Neural cell (in vitro differentiated cells): ENCODE measurements at regions not wholly inside any gene's neighbourhood (a gene's known extent, or its start where the extent isn't known, plus 50 kb on each side); places are given as distances from the start of the nearest gene placed in this dataset.

Experiments
- H2AFZ ChIP-seq: fragments of 200-600, 300-800 bp; sonication (generic), shearing (Covaris generic); 2 replicates; pipeline ENCODE4 v1.6.0; 2014; ENCODE audit warnings: low read depth, mild to moderate bottlenecking, antibody characterized with exemption, low read length, moderate library complexity
- H3F3A ChIP-seq: fragments of 200-600 bp; shearing (Covaris generic); 2 replicates; pipeline ENCODE4 v1.6.1; 2016; ENCODE audit warnings: mild to moderate bottlenecking, moderate library complexity, mixed read lengths, antibody characterized with exemption, low read length; ENCODE audit not compliant: insufficient read depth, poor library complexity, severe bottlenecking
- H3K27ac ChIP-seq: fragments of 200-600, 300-800 bp; sonication (generic), shearing (Covaris generic); 2 replicates; pipeline ENCODE4 v1.5.1; 2014; ENCODE audit warnings: mild to moderate bottlenecking, low read length, moderate library complexity
- H3K27me3 ChIP-seq: fragments of 300-800, 200-600 bp; sonication (generic), shearing (Covaris generic); 2 replicates; pipeline ENCODE4 v1.6.0; 2014; ENCODE audit warnings: mild to moderate bottlenecking, low read depth, low read length, moderate library complexity; ENCODE audit not compliant: insufficient read depth
- H3K36me3 ChIP-seq: fragments of 300-800, 200-600 bp; sonication (generic), shearing (Covaris generic); 2 replicates; pipeline ENCODE4 v1.5.1; 2014; ENCODE audit warnings: mild to moderate bottlenecking, antibody characterized with exemption, low read length, moderate library complexity; ENCODE audit not compliant: insufficient read depth
- H3K4me2 ChIP-seq: fragments of 300-800, 200-600 bp; sonication (generic), shearing (Covaris generic); 2 replicates; pipeline ENCODE4 v1.6.0; 2014; ENCODE audit warnings: mild to moderate bottlenecking, low read length
- H3K4me3 ChIP-seq: fragments of 300-800, 200-600 bp; sonication (generic), shearing (Covaris generic); 2 replicates; pipeline ENCODE4 v1.5.1; 2014; ENCODE audit warnings: mild to moderate bottlenecking, low read length, moderate library complexity
- H3K79me2 ChIP-seq: fragments of 200-600 bp; shearing (Covaris generic); replicated peaks from 2 replicates; pipeline ENCODE4 v1.6.0; 2014; ENCODE audit warnings: mild to moderate bottlenecking, low read length, moderate library complexity; ENCODE audit not compliant: insufficient read depth
- H3K9ac ChIP-seq: fragments of 300-800, 200-600 bp; sonication (generic), shearing (Covaris generic); 2 replicates; pipeline ENCODE4 v1.6.1; 2016; ENCODE audit warnings: mild to moderate bottlenecking, low read length, mixed read lengths
- H3K9me2 ChIP-seq: fragments of 200-600 bp; shearing (Covaris generic); 2 replicates; pipeline ENCODE4 v1.6.1; 2016; ENCODE audit warnings: mild to moderate bottlenecking, low read length, mixed read lengths; ENCODE audit not compliant: insufficient read depth
- H3K9me3 ChIP-seq: fragments of 200-600, 300-800 bp; sonication (generic), shearing (Covaris generic); 2 replicates; pipeline ENCODE4 v1.6.1; 2016; ENCODE audit warnings: mild to moderate bottlenecking, mixed run types, low read length, moderate library complexity, mixed read lengths
- H4K20me1 ChIP-seq: fragments of 200-600 bp; shearing (Covaris generic); 2 replicates; pipeline ENCODE4 v1.6.1; 2016; ENCODE audit warnings: mild to moderate bottlenecking, mixed run types; ENCODE audit not compliant: insufficient read depth
- CTCF ChIP-seq: fragments of 450-650 bp; IDR thresholded peaks from 2 replicates; pipeline ENCODE4 v1.5.1; 2014; ENCODE audit warnings: antibody characterized with exemption, mild to moderate bottlenecking, moderate library complexity; ENCODE audit not compliant: poor library complexity, severe bottlenecking
- EP300 ChIP-seq: fragments of 450-650 bp; conservative IDR thresholded peaks from 2 replicates; pipeline ENCODE4 v1.6.1; 2014; ENCODE audit warnings: antibody characterized with exemption, mild to moderate bottlenecking, moderate library complexity; ENCODE audit not compliant: poor library complexity, severe bottlenecking
- EZH2 ChIP-seq: fragments of 200-600, 300-800 bp; shearing (Covaris generic), sonication (generic); IDR thresholded peaks from 2 replicates; pipeline ENCODE4 v1.6.1; 2014; ENCODE audit warnings: antibody characterized with exemption, low read length, borderline replicate concordance, mild to moderate bottlenecking; ENCODE audit not compliant: insufficient read depth, poor library complexity, severe bottlenecking
- MXI1 ChIP-seq: fragments of 450-650 bp; conservative IDR thresholded peaks from 2 replicates; pipeline ENCODE4 v1.6.1; 2014; ENCODE audit warnings: antibody characterized with exemption, mild to moderate bottlenecking; ENCODE audit not compliant: poor library complexity, severe bottlenecking
- POLR2AphosphoS5 ChIP-seq: IDR thresholded peaks from 2 replicates; pipeline ENCODE4 v1.6.1; 2012
- RAD21 ChIP-seq: fragments of 450-650 bp; conservative IDR thresholded peaks from 2 replicates; pipeline ENCODE4 v1.6.1; 2014; ENCODE audit warnings: antibody characterized with exemption, mild to moderate bottlenecking, moderate library complexity
- REST ChIP-seq: IDR thresholded peaks from 2 replicates; pipeline ENCODE4 v1.6.1; 2012; ENCODE audit warnings: borderline replicate concordance
- SMC3 ChIP-seq: fragments of 450-650 bp; conservative IDR thresholded peaks from 2 replicates; pipeline ENCODE4 v1.6.1; 2014; ENCODE audit warnings: antibody characterized with exemption, mild to moderate bottlenecking, moderate library complexity; ENCODE audit not compliant: poor library complexity
- TAF1 ChIP-seq: IDR thresholded peaks from 2 replicates; pipeline ENCODE4 v1.6.1; 2012; ENCODE audit warnings: low read depth

- no peaks in the 10 kb centered on the region for H3K36me3 ChIP-seq
- no peaks in the 10 kb centered on the region for H3F3A ChIP-seq
- H3K4me3 ChIP-seq: no peak overlapping the region
- H3K4me2 ChIP-seq: no peak overlapping the region
- no peak overlapping the region for H3K9ac ChIP-seq
- no peak overlapping the region for H3K27ac ChIP-seq
- no peaks in the 10 kb centered on the region for H3K27me3 ChIP-seq
- TF ChIP-seq EP300 (no peak), REST (no peak), POLR2AphosphoS5 (no peak), EZH2 (no peak), SMC3 (no peak), RAD21 (no peak), TAF1 (no peak), CTCF (no peak), MXI1 (no peak)
- H2AFZ ChIP-seq: no peak overlapping the region
- H3K9me2 ChIP-seq: no peaks in the 10 kb centered on the region
- H3K9me3 ChIP-seq: no peaks in the 10 kb centered on the region
- H3K79me2 ChIP-seq: no peaks in the 10 kb centered on the region
- no peaks in the 10 kb centered on the region for H4K20me1 ChIP-seq
Measured at GRCh38 chr7:46537191-46537905, 616.3 kb upstream of the IGFBP3 start.

- no peak overlapping the region for H3K27ac ChIP-seq
- H3K9ac ChIP-seq: no peak overlapping the region
- no peak overlapping the region for H2AFZ ChIP-seq
- no peaks in the 10 kb centered on the region for H4K20me1 ChIP-seq
- TF ChIP-seq EZH2 (no peak), POLR2AphosphoS5 (peak; percentile 60)
- no peaks in the 10 kb centered on the region for H3K9me3 ChIP-seq
- no peaks in the 10 kb centered on the region for H3K79me2 ChIP-seq
- H3K27me3 ChIP-seq: no peaks in the 10 kb centered on the region
- no peaks in the 10 kb centered on the region for H3K36me3 ChIP-seq
- no peak overlapping the region for H3K4me3 ChIP-seq
- no peaks in the 10 kb centered on the region for H3F3A ChIP-seq
- no peaks in the 10 kb centered on the region for H3K9me2 ChIP-seq
- H3K4me2 ChIP-seq: no peak overlapping the region
Measured at GRCh38 chr7:46534664-46535588, 613.9 kb upstream of the IGFBP3 start.
